ENCODE measurements at regions not wholly inside any gene's neighbourhood (a gene's known extent, or its start where the extent isn't known, plus 50 kb on each side); places are given as distances from the start of the nearest gene placed in this dataset.

DNA sequence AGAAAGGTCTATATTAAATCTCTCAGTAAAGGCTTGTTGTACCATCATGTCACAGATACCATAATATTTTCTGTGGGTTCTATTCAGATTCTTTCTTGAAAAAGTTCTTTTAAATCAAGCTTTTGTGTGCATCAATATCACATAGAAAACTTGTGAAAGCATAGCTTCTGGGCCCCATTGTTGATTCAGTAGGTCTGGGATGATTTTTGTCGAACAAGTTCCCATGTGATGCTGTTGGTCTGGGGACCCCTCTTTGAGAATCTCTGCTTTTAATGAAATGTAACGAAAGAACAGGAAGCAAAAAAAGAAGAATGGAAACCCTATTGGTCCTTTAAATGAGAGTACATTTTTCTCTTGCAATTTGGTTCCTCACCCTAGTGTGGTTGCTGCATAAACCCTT, 597.7 kb upstream of the CITED2 start:
- Histone ChIP-seq H4K20me1 (ENCODE audit: insufficient read depth, poor library complexity, severe bottlenecking) (no peaks in the 10 kb centered on the region), H3K4me2 (no peak overlapping the region), H3K27me3 (no peaks in the 10 kb centered on the region), H3K4me1 (ENCODE audit: insufficient read depth) (peaks cover 13% of the 10 kb centered on the region), H3K27ac (no peak overlapping the region), H3K9me2 (replicated peaks; ENCODE audit: insufficient read depth) (no peaks in the 10 kb centered on the region), H3K79me2 (no peaks in the 10 kb centered on the region), H3K9me3 (ENCODE audit: low read depth) (no peaks in the 10 kb centered on the region), H3K4me3 (no peak overlapping the region), H3K36me3 (replicated peaks; ENCODE audit: insufficient read depth, low read depth) (no peaks in the 10 kb centered on the region), H2AFZ (no peak overlapping the region)
- TF ChIP-seq EZH2phosphoT487 (IDR thresholded peaks at IDR 0.05; ENCODE audit: low read depth, severe bottlenecking, unreplicated experiment) (no peak), CTCF (IDR thresholded peaks at IDR 0.05; ENCODE audit: poor library complexity) (no peak), EZH2 (IDR thresholded peaks at IDR 0.05; ENCODE audit: borderline replicate concordance) (no peak)
- DNase-seq (ENCODE audit: low spot score): no peak
- 93% methylated on average over 2 of the region's 2 CpGs for WGBS (ENCODE audit: low lambda C conversion rate, missing lambda C conversion rate)

GRCh38 chr6:139970591-139970991, 596.1 kb upstream of the CITED2 start:
- no peak overlapping the region for H2AFZ ChIP-seq
- H3K36me3 ChIP-seq (replicated peaks; ENCODE audit: insufficient read depth, low read depth): no peaks in the 10 kb centered on the region
- WGBS (ENCODE audit: low lambda C conversion rate, missing lambda C conversion rate): 79% methylated on average over 1 of the region's 1 CpG
- TF ChIP-seq EZH2 (IDR thresholded peaks at IDR 0.05; ENCODE audit: borderline replicate concordance): no peak
- TF ChIP-seq CTCF (IDR thresholded peaks at IDR 0.05; ENCODE audit: poor library complexity): no peak
- no peak for TF ChIP-seq EZH2phosphoT487 (IDR thresholded peaks at IDR 0.05; ENCODE audit: low read depth, severe bottlenecking, unreplicated experiment)
- peaks cover 19% of the 10 kb centered on the region for H3K4me1 ChIP-seq (ENCODE audit: insufficient read depth)
- H3K4me3 ChIP-seq: no peak overlapping the region
- H3K4me2 ChIP-seq: no peak overlapping the region
- no peak overlapping the region for H3K27ac ChIP-seq
- no peaks in the 10 kb centered on the region for H3K79me2 ChIP-seq
- H4K20me1 ChIP-seq (ENCODE audit: insufficient read depth, poor library complexity, severe bottlenecking): no peaks in the 10 kb centered on the region
- H3K27me3 ChIP-seq: no peaks in the 10 kb centered on the region
- DNase-seq (ENCODE audit: low spot score): no peak
- H3K9me2 ChIP-seq (replicated peaks; ENCODE audit: insufficient read depth): no peaks in the 10 kb centered on the region
- H3K9me3 ChIP-seq (ENCODE audit: low read depth): no peaks in the 10 kb centered on the region

DNA sequence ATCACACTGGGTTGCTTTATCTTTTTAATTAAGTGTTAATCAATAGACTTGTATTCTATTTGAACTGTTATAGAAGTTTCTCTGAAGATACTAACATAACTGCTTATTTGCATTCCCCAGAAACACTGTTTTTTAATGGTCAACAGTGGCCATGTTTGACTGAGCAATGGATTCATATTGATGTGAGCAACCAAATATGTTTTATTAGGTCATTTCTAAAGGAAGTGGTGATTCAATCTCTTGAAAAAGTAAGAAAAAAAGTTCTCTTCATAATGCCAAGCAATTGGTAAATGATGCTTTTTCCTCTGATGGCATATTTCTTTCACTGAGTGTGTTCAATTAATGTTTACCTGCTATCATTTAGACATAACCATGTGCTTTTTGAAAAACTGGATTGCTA, 593.0 kb upstream of the CITED2 start:
- no peaks in the 10 kb centered on the region for H3K36me3 ChIP-seq (replicated peaks; ENCODE audit: insufficient read depth, low read depth)
- H3K27me3 ChIP-seq: no peaks in the 10 kb centered on the region
- H3K4me2 ChIP-seq: no peak overlapping the region
- DNase-seq (ENCODE audit: low spot score): no peak
- no peaks in the 10 kb centered on the region for H3K9me2 ChIP-seq (replicated peaks; ENCODE audit: insufficient read depth)
- no peaks in the 10 kb centered on the region for H3K9me3 ChIP-seq (ENCODE audit: low read depth)
- no peaks in the 10 kb centered on the region for H4K20me1 ChIP-seq (ENCODE audit: insufficient read depth, poor library complexity, severe bottlenecking)
- H3K27ac ChIP-seq: no peak overlapping the region
- H3K4me1 ChIP-seq (ENCODE audit: insufficient read depth): peaks cover 14% of the 10 kb centered on the region
- H3K79me2 ChIP-seq: no peaks in the 10 kb centered on the region
- no peak for TF ChIP-seq EZH2phosphoT487 (IDR thresholded peaks at IDR 0.05; ENCODE audit: low read depth, severe bottlenecking, unreplicated experiment)
- TF ChIP-seq CTCF (IDR thresholded peaks at IDR 0.05; ENCODE audit: poor library complexity): no peak
- no peak for TF ChIP-seq EZH2 (IDR thresholded peaks at IDR 0.05; ENCODE audit: borderline replicate concordance)
- no peak overlapping the region for H2AFZ ChIP-seq
- no peak overlapping the region for H3K4me3 ChIP-seq

DNA sequence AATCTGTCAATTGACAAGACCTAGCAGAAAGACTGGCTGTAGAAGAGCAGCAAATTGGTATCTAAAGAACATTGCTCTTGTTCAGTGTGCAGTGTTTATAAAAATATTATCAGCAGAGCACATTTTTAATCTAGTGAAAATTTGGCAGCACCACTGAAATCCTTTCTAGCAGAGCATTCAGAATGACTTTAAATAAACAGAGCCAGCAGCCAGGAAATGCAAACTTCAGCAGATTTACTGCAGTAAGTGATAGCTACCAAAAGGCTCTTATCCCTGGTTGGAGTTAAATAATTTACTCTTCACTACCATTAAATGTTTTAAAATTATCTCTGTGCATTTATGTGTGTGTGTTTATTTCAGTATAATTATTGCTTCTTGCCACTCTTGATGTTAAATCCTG, 590.9 kb upstream of the CITED2 start:
- DNase-seq (ENCODE audit: low spot score): no peak
- TF ChIP-seq EZH2phosphoT487 (IDR thresholded peaks at IDR 0.05; ENCODE audit: low read depth, severe bottlenecking, unreplicated experiment) (no peak), EZH2 (IDR thresholded peaks at IDR 0.05; ENCODE audit: borderline replicate concordance) (no peak), CTCF (IDR thresholded peaks at IDR 0.05; ENCODE audit: poor library complexity) (no peak)
- Histone ChIP-seq H3K79me2 (no peaks in the 10 kb centered on the region), H3K4me3 (no peak overlapping the region), H4K20me1 (ENCODE audit: insufficient read depth, poor library complexity, severe bottlenecking) (no peaks in the 10 kb centered on the region), H3K9me3 (ENCODE audit: low read depth) (no peaks in the 10 kb centered on the region), H3K36me3 (replicated peaks; ENCODE audit: insufficient read depth, low read depth) (no peaks in the 10 kb centered on the region), H3K27ac (no peak overlapping the region), H3K4me2 (peak overlapping the region; percentile 4), H3K27me3 (no peaks in the 10 kb centered on the region), H2AFZ (no peak overlapping the region), H3K9me2 (replicated peaks; ENCODE audit: insufficient read depth) (no peaks in the 10 kb centered on the region), H3K4me1 (ENCODE audit: insufficient read depth) (peaks cover 14% of the 10 kb centered on the region)

Data from hepatocyte (in vitro differentiated cells).